ENCODE measurements at regions not wholly inside any gene's neighbourhood (a gene's known extent, or its start where the extent isn't known, plus 50 kb on each side); places are given as distances from the start of the nearest gene placed in this dataset.
"Not testable (repeated sequence)": the region's sequence is repeated elsewhere in the genome, so short reads cannot be mapped to it uniquely, and the experiment has no call there.

DNA sequence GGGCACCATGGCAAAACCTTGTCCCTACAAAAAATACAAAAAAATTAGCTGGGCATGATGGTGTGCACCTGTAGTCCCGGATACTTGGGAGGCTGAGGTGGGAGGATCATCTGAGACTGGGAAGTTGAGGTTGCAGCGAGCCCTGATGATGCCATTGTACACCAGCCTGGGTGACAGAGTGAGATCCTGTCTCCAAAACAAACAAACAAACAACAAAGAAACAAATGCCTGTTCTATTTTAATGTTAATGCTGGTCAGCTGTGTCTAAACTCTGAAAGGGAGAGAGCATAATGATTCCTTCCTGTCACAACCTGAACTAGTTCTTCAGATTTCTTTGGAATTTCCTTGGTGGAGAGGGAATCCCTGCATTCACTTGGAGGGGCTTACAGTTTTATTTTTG, 413.0 kb upstream of the TBL1XR1 start:
- no peak for DNase-seq

DNA sequence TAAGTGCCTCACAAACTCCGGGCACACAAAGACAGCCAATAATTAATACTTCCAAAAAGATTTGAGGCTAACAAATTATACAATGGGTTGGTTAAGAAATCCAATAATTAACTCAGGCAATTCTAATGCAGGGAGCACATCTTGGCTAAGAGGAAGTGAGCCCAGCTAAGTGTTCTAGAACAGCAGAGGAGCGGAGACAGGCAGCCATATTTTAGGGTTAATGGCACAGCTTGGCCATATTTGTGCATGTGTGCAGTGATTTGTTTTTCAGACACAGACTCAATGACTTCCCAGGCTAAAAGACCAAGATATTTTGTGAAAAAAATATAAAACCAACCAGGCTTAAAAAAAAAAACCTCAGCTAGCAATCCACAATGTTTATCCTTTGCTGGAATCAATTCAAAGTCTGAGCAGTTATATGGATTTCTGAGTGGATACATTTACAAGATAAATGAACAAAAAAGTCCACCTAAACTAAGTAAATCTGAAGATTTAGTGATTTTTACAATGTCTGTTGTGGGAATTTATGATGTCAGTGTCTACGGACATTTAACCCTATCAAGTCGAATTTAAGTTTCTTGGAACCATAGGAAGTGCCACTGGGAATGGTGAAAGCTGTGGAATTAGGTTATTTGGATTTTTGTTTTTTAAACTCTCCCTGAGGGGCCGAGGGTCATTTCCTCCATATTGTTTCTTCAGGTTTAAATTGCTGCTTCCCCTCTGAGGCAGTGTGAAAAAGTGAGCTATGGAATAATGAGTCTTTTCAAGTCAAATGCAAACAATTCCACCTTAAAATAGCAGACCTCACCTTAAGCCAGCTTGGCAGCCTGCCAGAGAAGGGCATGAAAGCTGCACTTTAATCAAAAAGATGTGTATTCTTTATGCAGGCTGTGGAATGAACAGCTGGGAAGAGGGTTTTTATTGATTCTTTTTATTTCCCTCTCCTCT, 413.7 kb upstream of the TBL1XR1 start:
- DNase-seq = peak; percentile 68

DNA sequence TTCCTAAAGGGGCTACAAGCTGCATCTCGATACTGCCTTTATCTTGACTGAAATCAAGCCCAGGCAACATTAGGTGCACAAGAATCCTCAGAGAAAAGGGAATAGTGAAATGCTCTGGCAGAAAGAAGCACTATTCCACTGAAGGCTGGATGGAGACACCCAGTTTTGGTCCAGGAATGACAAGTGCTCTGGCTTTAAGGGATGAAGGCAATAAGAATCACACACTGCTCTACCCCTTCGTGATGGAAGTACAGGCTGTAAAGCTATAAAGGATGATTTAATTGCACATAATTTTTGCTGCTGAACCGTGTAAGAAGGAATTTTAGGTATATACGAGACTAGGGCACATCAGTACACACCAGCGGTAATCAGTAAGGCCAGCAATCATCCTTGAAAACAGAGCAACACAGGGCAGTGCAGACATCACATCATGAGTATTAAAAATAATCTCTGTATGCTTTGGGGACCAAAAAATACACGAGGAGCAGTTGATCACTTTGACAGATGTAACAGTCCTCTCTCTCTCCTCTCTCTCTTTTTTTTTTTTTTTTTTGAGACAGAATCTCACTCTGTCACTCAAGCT, 414.6 kb upstream of the TBL1XR1 start:
- no peak for DNase-seq

DNA sequence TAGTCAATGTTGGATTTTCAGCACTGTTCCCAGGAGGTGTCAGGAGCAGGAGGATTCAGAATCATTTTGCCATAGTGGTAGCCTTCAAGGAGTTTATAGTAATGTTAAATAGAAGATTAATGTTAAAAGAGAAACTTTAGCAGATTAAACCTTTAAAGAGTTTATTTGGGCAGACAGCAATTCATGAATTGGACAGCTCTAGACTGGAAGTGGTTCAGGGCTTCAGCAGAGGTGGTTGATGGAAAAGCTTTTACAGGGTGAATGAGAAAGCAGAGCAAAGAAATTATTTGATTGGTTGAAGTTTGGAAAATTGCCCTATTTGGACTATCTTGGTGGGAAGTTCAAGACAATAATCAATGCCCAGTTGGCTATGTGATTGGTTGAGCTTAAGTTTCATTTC, 416.6 kb upstream of the TBL1XR1 start:
- no peak for DNase-seq

DNA sequence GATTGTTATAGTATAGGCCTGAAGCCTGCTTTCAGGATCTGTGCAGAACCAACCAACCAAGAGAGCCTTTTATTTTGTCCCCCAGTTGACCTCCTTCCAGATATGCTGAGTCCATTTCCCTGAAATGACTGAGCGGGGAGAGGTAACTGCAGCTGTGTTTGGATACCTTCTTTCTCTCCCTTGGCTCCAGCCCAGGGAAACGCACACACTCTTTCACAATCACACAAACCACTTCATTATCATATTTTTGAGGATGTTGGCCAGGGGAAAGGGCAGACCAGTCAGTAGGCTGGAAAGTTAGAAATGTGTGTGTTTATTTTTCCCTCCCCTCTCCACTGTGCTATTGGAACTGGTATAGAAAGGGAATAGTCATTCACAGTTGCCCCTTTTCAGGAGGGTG, 417.7 kb upstream of the TBL1XR1 start:
- DNase-seq = peak; percentile 91

DNA sequence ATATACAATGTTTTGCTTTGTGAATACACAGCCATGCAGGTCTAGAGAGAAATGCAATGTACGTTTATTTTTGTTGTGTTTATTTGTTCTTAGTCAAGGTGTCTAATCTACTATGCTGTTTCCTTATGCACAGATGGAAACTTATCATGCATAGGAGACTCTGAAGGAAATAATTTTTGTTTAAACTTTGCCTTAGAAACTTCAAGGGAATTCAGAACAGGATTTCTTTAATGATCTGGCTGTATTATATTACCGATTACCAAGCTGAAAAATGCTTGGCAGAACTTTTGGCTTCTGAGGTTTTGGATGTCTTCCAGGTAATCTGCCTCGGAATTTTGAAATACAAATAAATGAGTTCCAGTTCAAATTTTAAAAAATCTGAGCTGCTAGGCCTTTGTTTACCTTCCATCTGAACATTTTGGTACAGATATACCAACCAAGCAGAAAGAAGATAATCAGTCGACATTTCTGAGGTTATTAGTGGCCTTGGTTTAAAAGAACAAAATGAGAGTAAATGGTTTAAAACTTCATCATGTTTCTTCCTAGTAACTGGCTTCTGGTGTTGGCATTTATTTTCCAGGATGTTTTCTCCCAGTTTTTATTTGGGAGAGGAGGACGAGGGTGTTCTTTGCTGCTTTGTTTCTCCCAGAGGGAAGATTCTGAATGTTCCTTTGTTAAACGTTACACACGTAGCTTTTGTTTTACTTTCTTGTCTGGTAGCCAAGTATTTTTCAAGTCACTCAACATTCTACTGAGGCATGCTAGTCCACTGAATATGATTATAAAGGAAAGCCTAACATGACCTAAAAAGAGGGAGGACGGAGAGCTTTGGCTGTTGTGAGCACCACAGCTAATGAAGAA, 421.8 kb upstream of the TBL1XR1 start:
- no peak for DNase-seq

DNA sequence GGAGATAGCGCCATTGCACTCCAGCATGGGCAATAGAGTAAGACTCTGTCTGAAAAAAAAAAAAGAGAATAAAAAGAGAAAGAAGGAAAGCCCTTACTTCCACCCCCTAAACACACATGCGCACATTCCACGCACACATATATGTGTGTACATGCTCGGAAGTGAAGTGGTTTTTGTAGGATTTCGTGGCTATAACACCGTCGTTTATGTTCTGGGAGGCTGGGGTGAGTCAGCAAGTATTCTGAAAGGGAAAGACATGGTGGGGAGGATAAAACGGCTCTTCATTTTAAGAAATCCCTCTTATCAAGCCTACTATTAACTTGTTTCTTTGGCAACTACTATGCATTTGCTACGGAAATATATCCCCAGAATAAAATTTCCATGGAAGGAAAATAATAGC, 422.8 kb upstream of the TBL1XR1 start:
- no peak for DNase-seq

DNA sequence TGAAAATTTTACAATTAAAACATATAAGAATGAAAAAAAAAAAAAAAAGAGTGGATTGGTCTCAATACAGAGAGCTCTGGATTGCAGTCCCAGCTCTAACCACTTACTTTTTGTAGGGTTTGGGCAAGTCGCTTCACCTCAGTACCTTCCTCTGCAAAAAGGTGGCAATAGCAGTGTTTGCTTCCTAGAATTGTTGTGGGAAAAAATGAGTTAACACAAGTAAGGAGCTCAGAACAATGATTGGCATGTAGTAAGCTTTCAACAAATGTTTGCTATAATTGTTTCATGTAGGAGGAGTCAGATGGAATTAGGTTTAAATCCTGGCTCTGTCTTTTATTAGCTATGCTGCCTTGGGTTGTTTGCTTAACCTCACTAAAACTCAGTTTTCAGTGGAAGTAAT, 425.2 kb upstream of the TBL1XR1 start:
- DNase-seq = no peak

DNA sequence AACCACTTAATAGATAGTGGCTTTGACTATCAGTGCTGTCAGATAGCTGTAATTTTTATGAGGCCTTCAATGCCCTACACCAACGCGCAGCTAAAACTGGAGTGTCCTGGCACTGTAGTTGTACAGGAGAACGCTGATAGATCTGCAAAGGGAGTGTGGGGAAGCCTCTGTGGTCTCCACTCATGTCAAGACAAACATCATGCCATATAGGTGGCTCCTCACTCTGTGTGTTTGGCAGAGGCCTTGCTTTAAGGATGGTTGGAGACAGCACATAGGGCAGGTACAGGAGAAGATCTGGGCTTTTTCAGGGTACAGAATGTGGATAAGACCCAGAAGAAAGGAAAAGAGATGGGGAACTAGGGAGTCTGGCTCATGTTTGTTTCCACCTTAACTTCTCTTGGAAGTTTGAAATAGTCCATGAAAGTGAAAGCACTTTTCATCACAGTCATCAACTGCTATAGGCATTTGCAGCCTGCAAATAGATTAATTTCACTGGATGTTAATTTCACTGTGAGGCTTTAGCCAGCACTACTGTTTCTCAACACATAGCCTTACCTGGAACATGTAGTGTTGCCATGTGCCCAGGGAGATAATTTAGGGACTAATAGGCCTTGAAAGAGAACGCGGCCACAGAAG, 425.8 kb upstream of the TBL1XR1 start:
- DNase-seq = no peak

DNA sequence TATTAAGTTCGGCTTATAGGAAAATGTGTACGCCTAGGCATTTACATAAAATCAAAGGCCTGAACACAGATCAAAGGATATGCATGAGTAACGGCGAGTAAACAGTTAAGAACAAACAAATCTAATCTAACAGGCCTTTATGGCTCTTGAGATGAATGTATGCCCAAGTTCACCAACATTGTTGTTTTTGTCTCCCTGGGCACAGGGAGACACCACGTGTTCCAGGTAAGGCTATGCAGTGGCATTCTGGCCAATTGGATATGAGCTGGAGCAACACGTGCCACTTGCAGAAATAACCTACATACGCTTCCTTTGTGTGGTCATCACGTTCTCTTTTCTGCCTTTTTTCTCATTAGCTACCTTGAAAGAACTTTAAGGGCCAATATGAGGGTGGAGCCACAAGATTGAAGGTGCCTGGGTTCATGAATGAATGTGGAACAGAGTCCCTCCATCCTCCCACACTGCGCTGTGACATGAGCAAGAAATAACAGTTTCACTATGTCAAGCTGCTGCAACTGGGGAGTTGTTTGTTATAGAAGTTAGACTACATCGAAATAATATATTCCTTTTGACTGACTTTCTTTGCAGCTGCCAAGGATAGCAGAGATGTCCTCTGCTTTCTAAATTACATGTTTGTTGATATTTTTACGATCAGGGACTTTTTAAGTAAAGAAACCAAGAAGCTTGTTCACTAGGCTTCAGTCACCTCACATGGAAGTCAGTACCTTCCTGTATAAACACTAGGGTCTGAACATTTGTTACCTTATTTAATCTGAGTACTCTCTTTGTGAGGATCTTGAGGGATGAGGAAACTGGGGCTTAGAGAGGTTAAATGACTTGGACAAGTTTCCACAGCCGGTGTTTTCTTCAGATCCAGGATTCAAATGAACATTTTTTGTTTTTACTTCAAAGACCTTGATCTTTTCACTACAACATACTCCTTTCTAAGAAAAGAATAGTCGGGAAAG, 427.5 kb upstream of the TBL1XR1 start:
- no peak for DNase-seq

DNA sequence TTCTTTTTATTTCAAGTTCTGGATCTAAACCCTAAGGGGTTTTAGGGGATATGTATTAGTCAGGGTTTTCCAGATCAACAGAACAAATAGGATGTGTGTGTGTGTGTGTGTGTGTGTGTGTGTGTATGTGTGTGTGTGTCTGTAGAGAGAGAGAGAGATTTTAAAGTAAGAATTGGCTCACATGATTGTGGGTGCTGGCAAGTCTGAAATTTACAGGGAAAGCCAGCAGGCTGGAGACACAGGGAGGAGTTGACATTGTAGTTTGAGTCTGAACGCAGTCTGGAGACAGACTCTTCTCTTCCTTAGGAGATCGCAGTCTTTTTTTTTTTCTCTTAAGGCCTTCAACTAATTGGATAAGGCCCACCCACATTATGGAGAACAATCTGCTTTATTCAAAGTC, 428.8 kb upstream of the TBL1XR1 start:
- no peak for DNase-seq

DNA sequence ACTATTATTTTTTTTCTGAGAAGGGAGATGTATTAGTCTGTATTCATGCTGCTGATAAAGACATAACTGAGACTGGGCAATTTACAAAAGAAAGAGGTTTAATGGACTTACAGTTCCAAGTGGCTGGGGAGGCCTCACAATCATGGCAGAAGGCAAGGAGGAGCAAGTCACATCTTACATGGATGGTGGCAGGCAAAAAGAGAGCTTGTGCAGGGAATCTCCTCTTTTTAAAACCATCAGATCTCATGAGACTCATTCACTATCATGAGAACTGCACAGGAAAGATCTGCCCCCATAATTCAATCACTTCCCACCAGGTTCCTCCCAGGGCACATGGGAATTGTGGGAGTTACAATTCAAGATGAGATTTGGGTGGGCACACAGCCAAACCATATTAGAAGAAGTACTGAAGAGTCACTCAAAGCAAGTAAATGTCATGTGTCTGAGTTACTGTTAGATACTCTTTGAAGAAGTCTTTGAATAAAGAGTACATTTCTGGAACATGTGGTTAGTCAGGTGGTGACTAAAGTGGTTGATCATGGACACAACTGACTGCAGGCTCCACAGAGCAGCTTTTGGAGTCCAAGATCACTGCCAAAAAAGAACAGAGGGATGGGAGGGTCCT, 430.9 kb upstream of the TBL1XR1 start:
- DNase-seq = not testable (repeated sequence)

DNA sequence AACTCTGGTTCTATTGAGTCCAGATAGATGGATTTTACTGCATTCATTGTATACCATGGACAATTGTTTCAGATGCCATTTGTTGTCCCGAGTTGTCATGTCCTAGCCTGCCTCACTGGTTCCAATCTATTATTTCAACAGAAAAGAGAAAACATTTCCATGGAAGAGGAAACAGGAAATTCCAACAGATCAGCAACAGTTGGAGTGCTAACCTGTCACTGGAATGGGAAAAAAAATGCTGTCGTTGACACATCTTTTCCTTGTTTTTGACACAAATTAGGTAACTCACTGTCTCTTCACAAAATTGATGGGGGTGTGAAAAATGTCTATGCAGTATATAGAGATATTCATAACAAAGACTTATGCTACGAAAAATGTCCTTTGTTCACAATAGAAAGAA, 432.0 kb upstream of the TBL1XR1 start:
- no peak for DNase-seq

DNA sequence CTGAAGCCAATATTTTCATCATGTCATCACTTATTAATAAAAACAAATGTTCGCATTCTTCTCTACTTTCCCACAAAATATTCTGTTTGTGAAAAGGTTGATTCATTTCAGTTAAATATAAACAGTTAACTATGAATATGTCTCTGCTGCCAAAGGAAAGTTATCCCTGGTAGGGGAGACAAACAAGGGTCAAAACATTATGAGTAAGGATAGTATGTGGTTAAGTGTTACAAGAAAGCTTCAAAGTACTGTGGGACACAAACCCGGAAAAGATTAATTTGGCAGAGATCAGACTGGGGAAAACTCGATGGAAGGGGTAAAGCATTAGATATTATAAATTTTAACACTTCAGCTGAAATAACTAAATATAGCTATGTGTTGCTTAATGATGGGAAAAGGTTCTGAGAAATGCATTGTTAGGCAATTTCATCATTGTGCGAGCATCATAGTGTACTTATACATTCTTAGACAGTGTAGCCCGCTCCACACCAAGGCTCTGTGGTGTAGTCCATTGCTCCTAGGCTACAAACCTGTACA, 436.5 kb upstream of the TBL1XR1 start:
- DNase-seq = no peak

DNA sequence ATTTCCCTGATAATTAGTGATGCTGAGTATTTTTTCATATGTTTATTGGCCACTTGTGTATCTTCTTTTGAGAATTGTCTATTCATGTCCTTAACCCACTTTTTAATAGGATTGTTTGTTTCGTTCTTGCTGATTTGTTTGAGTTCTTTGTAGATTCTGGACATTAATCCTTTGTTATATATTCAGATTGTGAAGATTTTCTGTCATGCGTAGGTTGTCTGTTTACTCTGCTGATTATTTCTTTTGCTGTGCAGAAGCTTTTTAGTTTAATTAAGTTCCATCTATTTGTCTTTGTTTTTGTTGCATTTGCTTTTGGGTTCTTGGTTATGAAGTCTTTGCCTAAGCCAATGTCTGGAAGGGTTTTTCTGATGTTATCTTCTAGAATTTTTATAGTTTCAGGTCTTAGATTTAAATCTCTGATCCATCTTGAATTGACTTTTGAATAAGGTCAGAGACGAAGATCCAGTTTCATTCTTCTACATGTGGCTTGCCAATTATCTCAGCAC, 438.4 kb upstream of the TBL1XR1 start:
- not testable (repeated sequence) for DNase-seq

DNA sequence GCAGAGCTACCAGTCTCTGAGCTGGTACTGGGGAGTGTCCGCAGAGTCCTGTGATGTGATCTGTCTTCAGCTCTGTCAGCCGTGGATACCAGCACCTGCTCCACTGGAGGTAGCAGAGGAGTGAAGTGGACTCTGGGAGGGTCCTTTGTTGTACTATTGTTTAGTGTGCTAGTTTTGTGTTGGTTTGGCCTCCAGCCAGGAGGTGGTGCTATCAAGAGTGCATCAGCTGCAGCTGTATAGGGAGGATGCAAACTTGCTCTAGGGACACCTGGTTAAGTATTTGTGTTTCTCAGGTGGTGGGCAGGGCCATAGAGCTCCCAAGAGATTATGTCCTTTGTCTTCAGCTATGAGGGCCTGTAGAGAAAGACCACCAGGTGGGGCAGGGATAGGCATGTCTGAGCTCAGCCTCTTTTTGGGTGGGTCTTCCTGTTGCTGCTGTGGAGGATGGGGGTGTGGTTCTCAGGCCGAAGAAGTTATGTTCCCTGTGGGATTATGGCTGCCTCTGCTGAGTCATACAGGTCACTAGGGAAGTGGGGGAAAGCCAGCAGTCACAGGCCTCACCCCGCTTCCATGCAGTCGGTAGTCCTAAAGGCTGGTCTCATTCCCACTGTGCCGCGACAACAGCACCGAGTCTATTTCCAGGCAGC, 443.2 kb upstream of the TBL1XR1 start:
- peak; percentile 96 for DNase-seq

DNA sequence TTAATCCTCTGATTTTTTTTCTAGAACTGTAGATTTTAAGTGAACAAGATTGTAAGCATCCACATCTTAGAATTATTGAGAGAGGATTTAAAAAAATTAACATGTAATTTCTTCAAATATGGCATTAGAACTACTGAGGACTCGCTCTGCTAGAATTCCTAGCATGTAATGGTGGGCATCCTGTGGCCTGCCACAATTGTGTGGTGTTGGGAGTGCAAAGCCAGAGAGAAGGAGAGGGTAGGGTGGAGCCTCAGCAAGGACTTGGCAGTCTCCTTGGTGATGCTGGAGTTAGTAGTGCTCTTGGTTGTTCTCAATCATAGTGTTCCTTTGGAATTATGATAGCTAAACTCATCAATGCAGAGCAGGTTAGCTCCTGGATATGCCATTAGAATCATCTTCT, 443.9 kb upstream of the TBL1XR1 start:
- no peak for DNase-seq

DNA sequence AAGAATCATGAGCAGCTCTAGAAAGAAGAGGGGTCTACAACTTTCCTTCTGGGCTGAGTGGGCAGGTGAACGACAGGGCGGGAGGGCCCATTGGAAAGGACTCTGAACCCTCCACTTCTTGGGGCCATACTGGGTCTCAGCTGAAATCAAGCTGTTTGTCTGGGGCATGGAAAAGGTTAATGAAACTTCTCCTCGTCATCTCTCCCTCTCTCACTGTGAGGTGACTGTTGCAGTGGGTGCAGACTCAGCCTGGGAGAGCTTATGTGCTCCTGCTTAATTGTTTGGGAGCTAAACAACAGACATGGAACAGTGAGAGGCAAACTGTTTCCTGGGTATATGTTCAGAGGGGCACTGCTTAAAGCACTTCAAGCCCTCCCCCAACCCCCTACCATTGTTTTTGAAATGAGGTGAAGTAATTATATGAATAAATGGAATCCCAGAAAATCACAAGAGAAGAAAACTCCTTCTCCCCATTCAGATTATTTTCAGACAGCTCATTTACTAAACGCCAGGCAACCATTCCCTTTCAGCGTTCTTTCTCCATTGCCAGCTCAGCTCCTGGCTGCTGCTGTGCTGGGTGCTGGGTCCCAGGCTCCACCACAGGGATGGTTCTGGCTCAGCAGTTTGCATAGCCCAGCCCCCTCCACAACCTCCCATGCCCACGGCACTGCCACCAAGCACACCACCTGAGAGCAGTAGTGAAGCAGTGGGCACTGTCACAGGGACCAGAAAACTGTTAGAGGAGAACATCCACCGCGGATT, 444.9 kb upstream of the TBL1XR1 start:
- no peak for DNase-seq

DNA sequence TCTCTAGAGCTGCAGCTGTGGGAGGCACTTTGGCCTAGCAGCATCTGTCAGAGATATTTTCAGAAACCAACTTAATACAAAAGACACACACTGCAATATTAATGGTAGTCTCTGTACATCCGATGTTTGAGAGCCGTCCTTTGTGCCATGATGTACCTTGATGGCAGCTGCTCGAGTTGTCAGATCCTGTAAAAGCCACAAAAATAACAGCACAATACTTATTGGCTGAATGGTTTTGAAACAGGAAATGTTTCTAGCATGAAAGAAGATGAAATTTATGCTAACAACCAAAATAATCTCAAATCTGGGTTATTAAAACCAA, 445.5 kb upstream of the TBL1XR1 start:
- DNase-seq = no peak

DNA sequence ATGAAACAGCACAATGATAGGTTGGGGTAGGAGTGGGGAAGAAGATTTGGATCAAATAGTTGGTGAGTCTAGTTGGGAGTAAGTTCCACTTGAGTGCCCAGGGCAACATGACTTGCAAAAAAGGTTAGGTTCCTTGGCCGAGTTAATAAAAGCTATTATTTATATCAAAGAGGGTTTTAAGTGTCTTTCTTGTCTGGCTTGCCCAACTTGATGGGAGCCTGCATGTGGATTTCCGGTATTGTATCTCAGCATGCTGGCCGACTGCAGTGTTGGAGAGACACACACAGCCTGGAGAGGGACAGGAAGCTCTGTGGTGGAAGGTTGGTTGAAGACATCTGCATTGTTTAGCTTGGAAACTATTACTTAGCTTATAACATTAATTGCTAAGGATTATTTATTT, 449.5 kb upstream of the TBL1XR1 start:
- DNase-seq = no peak

Measured in DMS153 (cell line).